ENCODE measurements at regions not wholly inside any gene's neighbourhood (a gene's known extent, or its start where the extent isn't known, plus 50 kb on each side); places are given as distances from the start of the nearest gene placed in this dataset.
"Not testable (repeated sequence)": the region's sequence is repeated elsewhere in the genome, so short reads cannot be mapped to it uniquely, and the experiment has no call there.

- no peak for TF ChIP-seq CTCF (IDR thresholded peaks at IDR 0.05; ENCODE audit: extremely low read depth, insufficient read depth, missing control alignments)
- in situ Hi-C loops (cut with MboI; ENCODE audit: low pct_unique_long_range_greater_than_20kb, low sequenced_read_pairs, unreplicated experiment), result no loop called here
- no peak for DNase-seq (ENCODE audit: low spot score)
Observed at GRCh38 chr9:102273952-102274351, 535.5 kb upstream of the GRIN3A start.

GRCh38 chr9:102253099-102253498 lies 514.7 kb upstream of the GRIN3A start:
- in situ Hi-C loops (cut with MboI; ENCODE audit: low pct_unique_long_range_greater_than_20kb, low sequenced_read_pairs, unreplicated experiment), result no loop called here
- DNase-seq (ENCODE audit: low spot score), result no peak
- TF ChIP-seq CTCF (IDR thresholded peaks at IDR 0.05; ENCODE audit: extremely low read depth, insufficient read depth, missing control alignments), result no peak

- DNase-seq (ENCODE audit: low spot score), result no peak
- no peak for TF ChIP-seq CTCF (IDR thresholded peaks at IDR 0.05; ENCODE audit: extremely low read depth, insufficient read depth, missing control alignments)
- in situ Hi-C loops (cut with MboI; ENCODE audit: low pct_unique_long_range_greater_than_20kb, low sequenced_read_pairs, unreplicated experiment), result no loop called here
Observed at GRCh38 chr9:102244916-102245315, 506.5 kb upstream of the GRIN3A start.

- in situ Hi-C loops (cut with MboI; ENCODE audit: low pct_unique_long_range_greater_than_20kb, low sequenced_read_pairs, unreplicated experiment), result no loop called here
- DNase-seq (ENCODE audit: low spot score), result no peak
Observed at GRCh38 chr9:102237520-102237919, 499.1 kb upstream of the GRIN3A start.

GRCh38 chr9:102237094-102237493 lies 498.6 kb upstream of the GRIN3A start:
- in situ Hi-C loops (cut with MboI; ENCODE audit: low pct_unique_long_range_greater_than_20kb, low sequenced_read_pairs, unreplicated experiment), result no loop called here
- no peak for TF ChIP-seq CTCF (IDR thresholded peaks at IDR 0.05; ENCODE audit: extremely low read depth, insufficient read depth, missing control alignments)
- DNase-seq (ENCODE audit: low spot score), result no peak

More at GRCh38 chr9:102237520-102237919, 499.1 kb upstream of the GRIN3A start:
- no peak for TF ChIP-seq CTCF (IDR thresholded peaks at IDR 0.05; ENCODE audit: extremely low read depth, insufficient read depth, missing control alignments)

GRCh38 chr9:102227416-102227815 lies 489.0 kb upstream of the GRIN3A start:
- DNase-seq (ENCODE audit: low spot score); in situ Hi-C loops (cut with MboI; ENCODE audit: low pct_unique_long_range_greater_than_20kb, low sequenced_read_pairs, unreplicated experiment): not testable (repeated sequence)

- no peak for DNase-seq (ENCODE audit: low spot score)
- TF ChIP-seq CTCF (IDR thresholded peaks at IDR 0.05; ENCODE audit: extremely low read depth, insufficient read depth, missing control alignments), result no peak
- in situ Hi-C loops (cut with MboI; ENCODE audit: low pct_unique_long_range_greater_than_20kb, low sequenced_read_pairs, unreplicated experiment), result no loop called here
Observed at GRCh38 chr9:102225841-102226441, 487.5 kb upstream of the GRIN3A start.

GRCh38 chr9:102223320-102224136 lies 485.1 kb upstream of the GRIN3A start:
- DNase-seq (ENCODE audit: low spot score); in situ Hi-C loops (cut with MboI; ENCODE audit: low pct_unique_long_range_greater_than_20kb, low sequenced_read_pairs, unreplicated experiment): not testable (repeated sequence)

Data from GM13977 (cell line).